Hepatocyte (in vitro differentiated cells): ENCODE measurements at regions not wholly inside any gene's neighbourhood (a gene's known extent, or its start where the extent isn't known, plus 50 kb on each side); places are given as distances from the start of the nearest gene placed in this dataset.

ENCODE experiments used
- EZH2phosphoT487 ChIP-seq: fragments of 200-600 bp; sonication (generic); IDR thresholded peaks from one replicate; pipeline ENCODE4 v1.6.1; 2018; ENCODE audit warnings: antibody characterized with exemption, mild to moderate bottlenecking, low read depth, moderate library complexity; ENCODE audit not compliant: unreplicated experiment, severe bottlenecking
- TF ChIP-seq, protein P1 (sequence below): fragments of 200-600 bp; sonication (generic); IDR thresholded peaks from 2 replicates; pipeline ENCODE4 v1.5.1; 2016; ENCODE audit warnings: antibody characterized with exemption, mild to moderate bottlenecking; ENCODE audit not compliant: poor library complexity

DNA sequence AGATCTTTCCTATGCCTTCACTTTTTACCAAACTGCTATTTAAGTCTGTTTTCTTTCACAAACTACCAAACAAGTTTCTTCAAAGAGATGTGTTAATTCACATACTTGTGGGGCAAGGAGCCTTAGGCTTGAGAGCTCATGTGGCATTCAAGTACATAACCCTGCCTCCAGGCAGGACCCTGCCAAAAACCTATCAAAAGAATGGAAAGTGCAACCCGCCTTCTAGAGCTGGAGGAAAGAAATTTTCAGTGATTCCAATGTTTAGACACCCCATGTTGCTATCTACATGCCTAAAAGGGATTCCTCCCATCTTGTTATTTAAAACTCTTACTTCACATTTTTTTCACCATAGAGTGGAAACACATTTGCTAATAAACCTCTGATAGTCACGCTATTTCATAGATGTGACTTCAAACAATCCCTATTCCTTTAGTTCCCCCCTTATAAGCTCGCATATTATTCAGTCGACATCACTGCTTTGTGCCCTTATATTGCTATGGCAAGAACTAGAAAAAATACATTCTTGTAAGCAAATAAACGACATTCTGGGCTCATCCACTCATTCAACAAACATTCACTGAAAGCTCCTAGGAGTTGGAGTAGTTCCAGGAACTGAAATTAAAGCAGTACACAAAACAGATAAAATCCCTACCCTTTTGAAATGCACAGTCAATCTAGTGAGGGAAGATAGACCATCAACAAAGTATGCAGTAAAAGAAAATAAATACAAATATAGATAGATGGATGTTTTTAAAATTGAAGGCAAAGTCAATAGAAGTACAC is 518.1 kb downstream of the ELAVL2 start:
- TF ChIP-seq, protein P1, sequence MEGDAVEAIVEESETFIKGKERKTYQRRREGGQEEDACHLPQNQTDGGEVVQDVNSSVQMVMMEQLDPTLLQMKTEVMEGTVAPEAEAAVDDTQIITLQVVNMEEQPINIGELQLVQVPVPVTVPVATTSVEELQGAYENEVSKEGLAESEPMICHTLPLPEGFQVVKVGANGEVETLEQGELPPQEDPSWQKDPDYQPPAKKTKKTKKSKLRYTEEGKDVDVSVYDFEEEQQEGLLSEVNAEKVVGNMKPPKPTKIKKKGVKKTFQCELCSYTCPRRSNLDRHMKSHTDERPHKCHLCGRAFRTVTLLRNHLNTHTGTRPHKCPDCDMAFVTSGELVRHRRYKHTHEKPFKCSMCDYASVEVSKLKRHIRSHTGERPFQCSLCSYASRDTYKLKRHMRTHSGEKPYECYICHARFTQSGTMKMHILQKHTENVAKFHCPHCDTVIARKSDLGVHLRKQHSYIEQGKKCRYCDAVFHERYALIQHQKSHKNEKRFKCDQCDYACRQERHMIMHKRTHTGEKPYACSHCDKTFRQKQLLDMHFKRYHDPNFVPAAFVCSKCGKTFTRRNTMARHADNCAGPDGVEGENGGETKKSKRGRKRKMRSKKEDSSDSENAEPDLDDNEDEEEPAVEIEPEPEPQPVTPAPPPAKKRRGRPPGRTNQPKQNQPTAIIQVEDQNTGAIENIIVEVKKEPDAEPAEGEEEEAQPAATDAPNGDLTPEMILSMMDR = no peak
- TF ChIP-seq EZH2phosphoT487 = no peak
